A673 (cell line): ENCODE measurements at regions not wholly inside any gene's neighbourhood (a gene's known extent, or its start where the extent isn't known, plus 50 kb on each side); places are given as distances from the start of the nearest gene placed in this dataset.

Experiments used
- BruUV-seq: library from RNA; stranded (reverse); fragments of 400-500 nt; replicated peaks from 2 replicates; lab custom pipeline; 2021; lab: Mats Ljungman, UMichigan
- CTCF ChIA-PET: fragments of 300-600 bp; sonication (Branson Sonifier 250); formaldehyde crosslinking; loops from one replicate; lab custom pipeline; 2022; ENCODE audit warnings: antibody characterized with exemption; lab: Charles Lee
- POLR2A ChIA-PET: fragments of 300-600 bp; sonication (Branson Sonifier 250); formaldehyde crosslinking; loops from one replicate; lab custom pipeline; 2022; ENCODE audit warnings: antibody characterized with exemption; ENCODE audit not compliant: low non-redundant PET; lab: Charles Lee
- DNase-seq: peaks from one replicate; pipeline ENCODE4 v3.0.0-alpha.2; 2015; ENCODE audit warnings: low spot score
- H3K27ac ChIP-seq: fragments of 200-600 bp; sonication (generic); 2 replicates; pipeline ENCODE4 v1.5.1; 2016; ENCODE audit warnings: mixed run types, low read depth, mild to moderate bottlenecking, mixed read lengths, antibody characterized with exemption, low read length; ENCODE audit not compliant: poor library complexity, severe bottlenecking
- H3K27me3 ChIP-seq: fragments of 200-600 bp; sonication (generic); replicated peaks from 2 replicates; pipeline ENCODE4 v1.6.1; 2017; ENCODE audit warnings: mixed run types, low read depth, mild to moderate bottlenecking, mixed read lengths, antibody characterized with exemption, low read length; ENCODE audit not compliant: insufficient read depth, poor library complexity
- H3K36me3 ChIP-seq: fragments of 200-600 bp; sonication (generic); 2 replicates; pipeline ENCODE4 v1.6.1; 2016; ENCODE audit warnings: mixed run types, mild to moderate bottlenecking, mixed read lengths, antibody characterized with exemption, low read length; ENCODE audit not compliant: insufficient read depth, poor library complexity, severe bottlenecking
- H3K4me1 ChIP-seq: fragments of 200-600 bp; sonication (generic); 2 replicates; pipeline ENCODE4 v1.6.1; 2017; ENCODE audit warnings: mixed run types, mild to moderate bottlenecking, mixed read lengths, antibody characterized with exemption, low read length; ENCODE audit not compliant: insufficient read depth, poor library complexity, severe bottlenecking
- H3K4me3 ChIP-seq: fragments of 200-600 bp; sonication (generic); 2 replicates; pipeline ENCODE4 v1.5.1; 2016; ENCODE audit warnings: low read depth, mixed run types, mild to moderate bottlenecking, mixed read lengths, low read length; ENCODE audit not compliant: poor library complexity, severe bottlenecking
- H3K9me3 ChIP-seq: fragments of 200-600 bp; sonication (generic); 2 replicates; pipeline ENCODE4 v1.6.1; 2016; ENCODE audit warnings: mixed run types, low read depth, mild to moderate bottlenecking, mixed read lengths, antibody characterized with exemption, low read length; ENCODE audit not compliant: poor library complexity, severe bottlenecking
- CTCF ChIP-seq: fragments of 300-800, 200-600 bp; sonication (generic); conservative IDR thresholded peaks from 2 replicates; pipeline ENCODE4 v1.5.1; 2017; ENCODE audit warnings: low read depth, mild to moderate bottlenecking, antibody characterized with exemption, low read length, moderate library complexity, mixed read lengths
- EZH2 ChIP-seq: fragments of 200-600 bp; sonication (generic); IDR thresholded peaks from 2 replicates; pipeline ENCODE4 v1.6.1; 2017; ENCODE audit warnings: borderline replicate concordance, low read depth, mild to moderate bottlenecking, mixed read lengths, antibody characterized with exemption, low read length; ENCODE audit not compliant: poor library complexity, severe bottlenecking
- intact Hi-C: fragments of 100-400 bp; cut with micrococcal nuclease; formaldehyde crosslinking; loops from one replicate; pipeline ENCODE4 v1.10.0; 2022; ENCODE audit not compliant: unreplicated experiment

GRCh38 chr9:118554987-118555386 is 814.2 kb downstream of the BRINP1 start:
- CTCF ChIA-PET = no interaction called here
- TF ChIP-seq EZH2 (no peak), CTCF (no peak)
- DNase-seq = no peak
- Histone ChIP-seq H3K9me3 (no peaks in the 10 kb centered on the region), H3K27ac (no peak overlapping the region), H3K36me3 (no peaks in the 10 kb centered on the region), H3K27me3 (no peaks in the 10 kb centered on the region), H3K4me1 (no peaks in the 10 kb centered on the region), H3K4me3 (no peak overlapping the region)
- intact Hi-C loops = no loop called here
- POLR2A ChIA-PET = no interaction called here
- no TSS peak for BruUV-seq

- H3K9me3 ChIP-seq = no peaks in the 10 kb centered on the region
- POLR2A ChIA-PET = no interaction called here
- no peak overlapping the region for H3K27ac ChIP-seq
- intact Hi-C loops = no loop called here
- no peak for DNase-seq
- CTCF ChIA-PET = no interaction called here
- no peaks in the 10 kb centered on the region for H3K27me3 ChIP-seq
- no peaks in the 10 kb centered on the region for H3K4me1 ChIP-seq
- no peak for TF ChIP-seq CTCF
- no peak for TF ChIP-seq EZH2
- no TSS peak for BruUV-seq
- H3K36me3 ChIP-seq = no peaks in the 10 kb centered on the region
- H3K4me3 ChIP-seq = no peak overlapping the region
Observed at GRCh38 chr9:118558026-118558425, 811.2 kb downstream of the BRINP1 start.

GRCh38 chr9:118558891-118559290 is 810.3 kb downstream of the BRINP1 start:
- Histone ChIP-seq H3K4me3 (no peak overlapping the region), H3K36me3 (no peaks in the 10 kb centered on the region), H3K27me3 (no peaks in the 10 kb centered on the region), H3K9me3 (no peaks in the 10 kb centered on the region), H3K27ac (no peak overlapping the region), H3K4me1 (no peaks in the 10 kb centered on the region)
- TF ChIP-seq CTCF (no peak), EZH2 (no peak)
- BruUV-seq = no TSS peak
- DNase-seq = no peak
- ChIA-PET CTCF (no interaction called here), POLR2A (no interaction called here)
- intact Hi-C loops = no loop called here
